ENCODE measurements at regions not wholly inside any gene's neighbourhood (a gene's known extent, or its start where the extent isn't known, plus 50 kb on each side); places are given as distances from the start of the nearest gene placed in this dataset.

DNA sequence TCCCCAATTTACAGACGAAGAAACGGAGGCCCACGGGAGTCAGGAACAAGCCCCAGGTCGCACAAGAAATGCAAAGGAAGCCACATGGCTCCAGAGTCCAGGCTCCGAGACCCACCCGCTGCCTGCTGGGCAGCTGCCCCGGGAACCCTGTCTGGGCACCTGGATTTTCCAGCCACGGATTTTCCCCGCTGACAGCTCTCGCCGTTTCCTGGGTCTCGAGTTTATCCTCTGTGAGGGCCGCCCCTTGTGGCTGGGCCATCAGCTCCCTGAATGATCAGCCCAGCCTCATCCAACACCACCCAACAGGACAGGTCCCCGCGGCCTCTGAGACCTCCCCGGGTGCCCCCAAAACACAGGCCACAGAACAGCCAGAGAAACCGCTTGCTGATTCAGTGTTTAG lies 189.7 kb downstream of the BRD1 start:
- H3K4me3 Mint-ChIP-seq: no peak overlapping the region
- H3K4me1 Mint-ChIP-seq (ENCODE audit: low read depth): no peaks in the 10 kb centered on the region
- H3K9me3 Mint-ChIP-seq: peaks cover 34% of the 10 kb centered on the region
- H3K27me3 Mint-ChIP-seq (ENCODE audit: insufficient read depth): no peaks in the 10 kb centered on the region
- TF ChIP-seq, protein P1, sequence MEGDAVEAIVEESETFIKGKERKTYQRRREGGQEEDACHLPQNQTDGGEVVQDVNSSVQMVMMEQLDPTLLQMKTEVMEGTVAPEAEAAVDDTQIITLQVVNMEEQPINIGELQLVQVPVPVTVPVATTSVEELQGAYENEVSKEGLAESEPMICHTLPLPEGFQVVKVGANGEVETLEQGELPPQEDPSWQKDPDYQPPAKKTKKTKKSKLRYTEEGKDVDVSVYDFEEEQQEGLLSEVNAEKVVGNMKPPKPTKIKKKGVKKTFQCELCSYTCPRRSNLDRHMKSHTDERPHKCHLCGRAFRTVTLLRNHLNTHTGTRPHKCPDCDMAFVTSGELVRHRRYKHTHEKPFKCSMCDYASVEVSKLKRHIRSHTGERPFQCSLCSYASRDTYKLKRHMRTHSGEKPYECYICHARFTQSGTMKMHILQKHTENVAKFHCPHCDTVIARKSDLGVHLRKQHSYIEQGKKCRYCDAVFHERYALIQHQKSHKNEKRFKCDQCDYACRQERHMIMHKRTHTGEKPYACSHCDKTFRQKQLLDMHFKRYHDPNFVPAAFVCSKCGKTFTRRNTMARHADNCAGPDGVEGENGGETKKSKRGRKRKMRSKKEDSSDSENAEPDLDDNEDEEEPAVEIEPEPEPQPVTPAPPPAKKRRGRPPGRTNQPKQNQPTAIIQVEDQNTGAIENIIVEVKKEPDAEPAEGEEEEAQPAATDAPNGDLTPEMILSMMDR (IDR thresholded peaks at IDR 0.05): no peak
- DNase-seq: no peak
- H3K36me3 Mint-ChIP-seq (ENCODE audit: low read depth): peaks cover 7% of the 10 kb centered on the region; the same call in 1 of the 2 replicates
- no peak overlapping the region for H3K27ac Mint-ChIP-seq

DNA sequence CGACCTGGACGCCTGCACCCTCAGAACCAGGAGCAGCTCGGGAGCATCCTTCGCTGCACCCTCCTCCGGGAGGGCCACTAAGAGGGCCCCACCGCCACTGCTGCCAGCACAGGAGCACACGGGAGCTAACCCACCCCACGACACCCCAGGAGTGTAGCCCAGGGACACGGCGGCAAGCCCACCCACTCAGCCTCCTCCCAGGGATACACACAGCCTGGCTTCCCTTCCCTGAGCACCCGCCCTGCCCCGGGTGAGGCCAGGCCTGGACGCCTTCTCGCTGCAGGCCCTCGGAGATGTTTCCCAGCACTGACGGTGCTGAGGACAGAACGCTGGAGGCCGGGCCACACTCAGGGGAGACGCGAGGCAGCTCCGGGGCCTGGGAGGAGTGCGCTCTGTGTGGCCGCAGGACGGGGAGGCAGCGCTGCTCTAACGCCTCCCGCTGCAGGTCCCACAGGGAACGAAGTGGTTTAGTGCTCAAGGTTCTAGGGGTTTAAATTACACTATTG lies 190.4 kb downstream of the BRD1 start:
- Mint-ChIP-seq H3K27ac (no peak overlapping the region), H3K9me3 (peaks cover 34% of the 10 kb centered on the region), H3K36me3 (ENCODE audit: low read depth) (peaks cover 7% of the 10 kb centered on the region; the same call in 1 of the 2 replicates), H3K27me3 (ENCODE audit: insufficient read depth) (no peaks in the 10 kb centered on the region), H3K4me3 (no peak overlapping the region), H3K4me1 (ENCODE audit: low read depth) (no peaks in the 10 kb centered on the region)
- TF ChIP-seq, protein P1 (IDR thresholded peaks at IDR 0.05): no peak
- no peak for DNase-seq

DNA sequence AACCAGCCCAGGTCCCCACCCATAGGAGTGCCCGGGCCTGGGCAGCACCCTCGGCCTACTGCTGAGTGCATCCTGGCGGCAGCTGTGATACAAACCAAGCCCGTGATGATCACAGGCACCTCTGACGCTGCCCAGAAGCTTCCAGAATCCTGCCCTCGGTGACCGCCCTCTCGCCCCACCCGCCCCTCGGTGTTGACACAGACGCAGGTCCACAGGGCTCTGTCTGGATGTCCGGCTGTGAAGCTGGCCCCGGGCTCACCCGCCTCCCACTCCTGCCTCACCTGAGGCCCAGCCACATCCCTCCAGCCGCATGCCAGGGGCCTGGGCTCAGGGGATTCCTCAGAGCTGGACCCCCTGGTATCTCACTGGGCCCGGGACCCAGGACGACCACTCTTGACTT lies 191.0 kb downstream of the BRD1 start:
- H3K4me1 Mint-ChIP-seq (ENCODE audit: low read depth): no peaks in the 10 kb centered on the region
- TF ChIP-seq, protein P1 (IDR thresholded peaks at IDR 0.05): no peak
- peaks cover 34% of the 10 kb centered on the region for H3K9me3 Mint-ChIP-seq
- H3K27ac Mint-ChIP-seq: no peak overlapping the region
- no peak for DNase-seq
- H3K36me3 Mint-ChIP-seq (ENCODE audit: low read depth): peaks cover 7% of the 10 kb centered on the region; the same call in 1 of the 2 replicates
- no peak overlapping the region for H3K4me3 Mint-ChIP-seq
- H3K27me3 Mint-ChIP-seq (ENCODE audit: insufficient read depth): no peaks in the 10 kb centered on the region

DNA sequence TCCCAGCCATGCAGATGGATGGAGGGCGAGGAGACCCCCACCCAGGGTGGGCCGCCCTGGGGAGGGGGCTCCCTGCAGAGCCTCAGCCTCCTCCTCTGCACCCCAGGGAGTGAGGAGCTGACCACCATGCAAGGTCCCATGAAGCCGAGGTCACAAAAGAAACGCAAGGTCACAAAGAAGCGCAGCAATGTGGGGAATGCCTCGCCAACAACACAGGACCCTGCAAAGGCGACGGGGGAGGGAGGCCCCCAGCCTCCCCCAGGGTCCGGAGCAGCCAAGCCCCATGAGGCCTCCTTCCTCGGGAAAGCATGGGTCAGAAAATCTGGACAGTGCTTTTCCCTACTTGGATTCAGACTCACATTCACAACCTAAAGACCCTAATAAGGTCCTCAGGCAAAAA lies 191.5 kb downstream of the BRD1 start:
- DNase-seq: no peak
- no peak overlapping the region for H3K27ac Mint-ChIP-seq
- TF ChIP-seq, protein P1 (IDR thresholded peaks at IDR 0.05): no peak
- no peak overlapping the region for H3K4me3 Mint-ChIP-seq
- H3K9me3 Mint-ChIP-seq: peaks cover 33% of the 10 kb centered on the region
- H3K27me3 Mint-ChIP-seq (ENCODE audit: insufficient read depth): no peaks in the 10 kb centered on the region
- H3K4me1 Mint-ChIP-seq (ENCODE audit: low read depth): no peaks in the 10 kb centered on the region
- peaks cover 4% of the 10 kb centered on the region; the same call in 1 of the 2 replicates for H3K36me3 Mint-ChIP-seq (ENCODE audit: low read depth)

DNA sequence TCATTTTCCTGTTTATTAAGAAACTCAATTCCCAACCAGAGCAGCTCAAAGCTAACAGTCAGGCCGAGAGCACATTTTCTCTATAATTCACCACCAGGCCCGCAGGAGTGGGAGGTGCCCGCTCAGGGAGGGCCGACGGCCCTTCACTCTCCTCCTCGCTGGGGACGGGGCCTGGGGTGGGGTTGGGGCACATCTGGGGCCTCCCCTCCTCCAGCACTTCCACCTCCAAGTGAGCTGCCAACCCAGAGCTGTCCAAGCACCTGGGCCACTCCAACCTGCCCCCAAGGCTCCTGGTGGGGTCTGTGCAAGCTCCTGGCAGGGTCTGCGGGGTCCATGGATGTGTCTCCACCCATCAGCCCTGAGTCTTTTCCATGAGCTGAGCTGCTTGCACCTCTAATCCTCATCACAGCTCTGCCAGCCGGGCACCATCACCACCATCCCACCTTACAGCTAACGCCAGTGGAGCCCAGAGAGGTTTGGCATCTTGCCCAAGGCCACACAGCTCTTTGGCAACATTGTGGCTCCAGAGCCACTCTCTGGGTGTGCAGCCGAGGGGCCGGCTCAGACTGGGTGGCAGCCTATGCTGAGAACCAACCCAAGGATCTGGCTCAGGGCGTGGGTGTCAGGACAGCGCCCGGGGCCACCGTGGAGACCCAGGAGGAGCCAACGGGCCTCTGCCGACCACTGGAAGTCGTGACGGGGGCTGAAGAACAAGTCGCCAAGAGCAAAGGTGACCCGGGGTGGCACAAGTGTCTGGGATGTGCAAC lies 193.5 kb downstream of the BRD1 start:
- Mint-ChIP-seq H3K9me3 (peaks cover 34% of the 10 kb centered on the region), H3K4me3 (no peak overlapping the region), H3K4me1 (ENCODE audit: low read depth) (no peaks in the 10 kb centered on the region), H3K36me3 (ENCODE audit: low read depth) (0 out of 2 replicates have a peak, but pooled peaks cover 4% of the 10 kb centered on the region), H3K27me3 (ENCODE audit: insufficient read depth) (no peaks in the 10 kb centered on the region), H3K27ac (no peak overlapping the region)
- TF ChIP-seq, protein P1 (IDR thresholded peaks at IDR 0.05): no peak
- DNase-seq: no peak
